Coronary artery (tissue), 2 donors: ENCODE measurements at regions not wholly inside any gene's neighbourhood (a gene's known extent, or its start where the extent isn't known, plus 50 kb on each side); places are given as distances from the start of the nearest gene placed in this dataset.

ENCODE experiments used
- DNase-seq: peaks from one replicate; pipeline ENCODE4 v3.0.0-alpha.2; 2017; ENCODE audit warnings: low spot score
- H3K27ac ChIP-seq, 2 donors: fragments of 200-600 bp; sonication (generic); one replicate each; pipeline ENCODE4 v1.5.1; 2016 to 2019
- H3K4me3 ChIP-seq: fragments of 200-600 bp; sonication (generic); 2 replicates; pipeline ENCODE4 v1.5.1; 2016; ENCODE audit warnings: mild to moderate bottlenecking, moderate library complexity
- CTCF ChIP-seq: fragments of 200-600 bp; sonication (generic); IDR thresholded peaks from one replicate; pipeline ENCODE4 v1.5.1; 2019; ENCODE audit warnings: antibody characterized with exemption

- H3K4me3 ChIP-seq, result no peak overlapping the region
- DNase-seq, result no peak
- no peak overlapping the region for H3K27ac ChIP-seq
- TF ChIP-seq CTCF, result no peak
Measured at GRCh38 chr10:50968386-50969091, 83.1 kb upstream of the A1CF start.

DNA sequence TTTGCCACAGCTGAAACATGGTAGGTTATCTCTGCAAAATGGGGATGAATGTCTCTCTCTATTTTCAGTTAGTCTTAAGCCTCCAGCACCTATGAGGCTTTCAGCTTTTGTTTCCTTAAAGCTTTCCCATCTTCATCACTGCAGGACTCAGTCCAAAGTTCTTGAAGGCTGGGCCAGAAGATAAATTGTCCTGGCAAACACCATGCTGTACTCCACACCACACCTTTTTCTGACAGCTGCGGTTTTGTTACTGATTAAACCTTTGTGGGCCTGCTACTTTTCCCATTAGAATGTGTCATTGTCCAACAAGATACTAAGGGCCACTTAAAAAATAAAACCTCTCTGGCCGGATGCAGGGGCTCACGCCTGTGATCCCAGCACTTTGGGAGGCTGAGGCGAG lies 87.2 kb upstream of the A1CF start:
- H3K27ac ChIP-seq, result no peak overlapping the region
- no peak overlapping the region for H3K4me3 ChIP-seq
- DNase-seq, result no peak
- TF ChIP-seq CTCF, result no peak

DNA sequence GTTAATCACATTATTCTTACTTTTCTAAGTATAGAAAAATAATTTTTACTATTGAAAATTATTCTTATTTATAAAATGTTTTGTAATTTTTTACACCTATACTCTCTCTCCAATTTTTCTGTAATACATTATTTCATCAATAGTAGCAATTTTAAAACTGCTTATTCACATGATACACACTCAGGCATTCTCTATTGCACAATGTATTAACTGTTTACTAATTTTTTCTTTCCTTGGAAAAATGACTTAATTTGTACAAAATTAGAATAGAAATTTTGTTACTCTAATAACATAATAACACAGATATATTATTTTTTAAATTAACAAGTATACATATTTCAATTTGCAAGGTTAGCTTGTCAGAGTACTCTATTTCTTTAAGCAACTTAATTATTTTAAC lies 92.9 kb upstream of the PRKG1 start:
- DNase-seq, result no peak
- no peak for TF ChIP-seq CTCF
- Histone ChIP-seq H3K27ac (no peak overlapping the region), H3K4me3 (no peak overlapping the region)

DNA sequence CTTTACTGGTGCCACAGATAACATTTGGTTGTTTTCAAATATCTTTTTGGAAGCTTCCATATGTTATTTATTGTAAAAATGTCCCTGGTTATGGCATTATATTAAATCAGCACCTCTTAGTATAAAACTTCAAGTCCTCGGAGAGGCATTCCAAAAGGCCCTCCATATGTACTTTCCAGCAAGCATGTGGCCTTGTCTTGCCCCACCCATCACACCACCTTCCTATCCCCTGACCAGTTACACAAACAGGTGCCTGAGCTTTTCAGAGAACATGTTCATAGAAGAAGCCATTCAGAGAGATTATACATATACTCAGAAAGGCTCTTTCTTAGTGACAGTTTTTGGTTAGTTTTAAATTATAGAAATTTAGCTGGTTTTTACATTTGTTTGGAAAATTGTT lies 92.4 kb upstream of the PRKG1 start:
- H3K27ac ChIP-seq, result no peak overlapping the region
- TF ChIP-seq CTCF, result no peak
- no peak for DNase-seq
- no peak overlapping the region for H3K4me3 ChIP-seq

DNA sequence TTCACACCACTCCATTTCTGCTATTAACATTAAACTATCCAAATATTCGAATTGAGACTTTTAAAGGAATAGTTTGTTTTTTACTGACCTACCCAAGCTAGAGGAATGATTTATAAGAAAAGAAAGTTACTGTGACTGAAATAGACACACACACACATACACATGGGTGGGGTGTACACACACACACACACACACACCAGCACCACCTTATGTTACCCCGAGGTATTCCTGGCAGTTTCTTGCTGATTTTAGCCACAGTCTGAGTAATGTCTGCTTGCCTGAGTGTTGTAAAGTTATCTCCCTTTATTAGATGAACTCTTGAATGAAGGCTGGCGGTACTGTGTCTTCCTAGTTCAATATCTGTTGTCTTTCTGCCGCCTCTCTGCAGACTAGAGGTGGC lies 91.3 kb upstream of the PRKG1 start:
- no peak overlapping the region for H3K27ac ChIP-seq

GRCh38 chr10:50987934-50988333 lies 86.4 kb upstream of the PRKG1 start:
- H3K4me3 ChIP-seq, result no peak overlapping the region
- no peak for TF ChIP-seq CTCF
- no peak for DNase-seq
- H3K27ac ChIP-seq, result no peak overlapping the region

More for the DNA sequence above, 91.3 kb upstream of the PRKG1 start:
- DNase-seq, result no peak
- H3K4me3 ChIP-seq, result no peak overlapping the region
- TF ChIP-seq CTCF, result no peak

DNA sequence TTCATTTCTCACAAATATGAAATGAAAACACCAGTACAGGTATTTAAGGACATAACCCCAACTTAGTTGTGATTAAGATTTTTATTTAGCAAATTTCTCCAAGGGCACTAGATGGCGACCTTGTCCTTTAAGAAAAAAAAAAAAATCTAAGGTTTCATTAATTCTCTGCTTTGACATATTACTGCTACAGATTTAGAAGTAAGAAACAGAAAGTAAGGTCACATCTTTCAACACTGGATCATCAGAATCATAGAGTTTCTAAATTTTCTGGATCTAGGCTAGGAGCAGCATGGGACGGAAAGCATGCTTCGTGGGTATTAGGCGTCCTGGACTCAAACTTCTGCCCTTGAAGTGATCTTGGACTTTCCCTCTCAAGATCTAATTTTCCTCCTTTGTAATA lies 85.5 kb upstream of the PRKG1 start:
- peak; percentile 15 for TF ChIP-seq CTCF
- peak overlapping the region in 1 of 2 donors; percentile 33 for H3K27ac ChIP-seq

More for the DNA sequence above, 85.5 kb upstream of the PRKG1 start:
- no peak for DNase-seq
- peak overlapping the region; percentile 90 for H3K4me3 ChIP-seq
